Panc1 (cell line): ENCODE measurements at regions not wholly inside any gene's neighbourhood (a gene's known extent, or its start where the extent isn't known, plus 50 kb on each side); places are given as distances from the start of the nearest gene placed in this dataset.

Source experiments
- ATAC-seq: fragments of 200-7000 bp; cut with Tn5 transposase; 2 replicates; pipeline ENCODE4 v1.9.1; 2020; ENCODE audit warnings: mild to moderate bottlenecking, moderate library complexity
- BruUV-seq: library from RNA; stranded (reverse); fragments of 400-500 nt; replicated peaks from 2 replicates; lab custom pipeline; 2021; lab: Mats Ljungman, UMichigan
- CTCF ChIA-PET: fragments of 300-600 bp; sonication (Branson Sonifier 250); formaldehyde crosslinking; loops from one replicate; lab custom pipeline; 2022; ENCODE audit warnings: antibody characterized with exemption; lab: Charles Lee
- POLR2A ChIA-PET: fragments of 300-600 bp; sonication (Branson Sonifier 250); formaldehyde crosslinking; loops from one replicate; lab custom pipeline; 2022; ENCODE audit warnings: antibody characterized with exemption; lab: Charles Lee
- DNase-seq: peaks from one replicate; pipeline ENCODE4 v3.0.0-alpha.2; 2010; ENCODE audit warnings: low read depth, low spot score
- H3K27ac ChIP-seq: 2 replicates; pipeline ENCODE4 v1.5.1; 2011; ENCODE audit warnings: mild to moderate bottlenecking, low read length, inconsistent platforms
- H3K27me3 ChIP-seq: fragments of 200-500 bp; sonication (Bioruptor generic); 2 replicates; pipeline ENCODE4 v1.6.0; 2014; ENCODE audit warnings: low read length, inconsistent platforms; ENCODE audit not compliant: control insufficient read depth, insufficient read depth
- H3K36me3 ChIP-seq: fragments of 200-500 bp; sonication (Bioruptor generic); 2 replicates; pipeline ENCODE4 v1.5.1; 2014; ENCODE audit warnings: inconsistent platforms, mild to moderate bottlenecking, low read length, moderate library complexity; ENCODE audit not compliant: control insufficient read depth, insufficient read depth
- H3K4me1 ChIP-seq: 2 replicates; pipeline ENCODE4 v1.5.1; 2011; ENCODE audit warnings: inconsistent platforms, mild to moderate bottlenecking, low read length, moderate library complexity; ENCODE audit not compliant: control insufficient read depth, insufficient read depth
- H3K4me3 ChIP-seq, 2 experiments: 2 replicates each; pipeline ENCODE4 v1.5.1; 2011 to 2012; ENCODE audit warnings: low read depth in 2 of 2, low read length in 2 of 2, mild to moderate bottlenecking in 2 of 2, inconsistent platforms in 1 of 2, moderate library complexity in 1 of 2
- H3K9me3 ChIP-seq: fragments of 200-500 bp; sonication (Bioruptor generic); 2 replicates; pipeline ENCODE4 v1.5.1; 2014; ENCODE audit warnings: low read depth, mild to moderate bottlenecking, inconsistent platforms, low read length, moderate library complexity; ENCODE audit not compliant: control insufficient read depth, insufficient read depth
- CTCF ChIP-seq: fragments of 450-650 bp; IDR thresholded peaks from 2 replicates; pipeline ENCODE4 v1.5.1; 2017; ENCODE audit warnings: mild to moderate bottlenecking
- POLR2AphosphoS5 ChIP-seq: IDR thresholded peaks from 2 replicates; pipeline ENCODE4 v1.6.1; 2012; ENCODE audit warnings: mild to moderate bottlenecking, low read depth, low read length, moderate library complexity
- REST ChIP-seq, 2 experiments: IDR thresholded peaks; 2 replicates each; pipeline ENCODE4 v1.6.1; 2011 to 2012; ENCODE audit warnings: low read depth in 2 of 2, control low read depth in 1 of 2, low read length in 1 of 2, mild to moderate bottlenecking in 1 of 2, moderate library complexity in 1 of 2; ENCODE audit not compliant: insufficient read depth in 1 of 2
- SIN3A ChIP-seq: IDR thresholded peaks from 2 replicates; pipeline ENCODE4 v1.6.1; 2012; ENCODE audit warnings: low read depth, mild to moderate bottlenecking, low read length, moderate library complexity, borderline replicate concordance; ENCODE audit not compliant: insufficient read depth
- TCF7L2 ChIP-seq: IDR thresholded peaks from 2 replicates; pipeline ENCODE4 v1.6.1; 2011; ENCODE audit warnings: mild to moderate bottlenecking, low read depth, low read length, inconsistent platforms
- in situ Hi-C: cut with HindIII; loops from 2 replicates; pipeline ENCODE4 v1.10.0; 2016; ENCODE audit warnings: low sequenced_read_pairs, low pct_unique_long_range_greater_than_20kb
- intact Hi-C: fragments of 100-400 bp; cut with micrococcal nuclease; formaldehyde crosslinking; loops from one replicate; pipeline ENCODE4 v1.10.0; 2022; ENCODE audit not compliant: unreplicated experiment

- no peaks in the 10 kb centered on the region for H3K9me3 ChIP-seq
- no peak overlapping the region for H3K4me3 ChIP-seq
- BruUV-seq: no TSS peak
- no peaks in the 10 kb centered on the region for H3K27me3 ChIP-seq
- in situ Hi-C loops (no loop called here), intact Hi-C loops (no loop called here)
- ATAC-seq (no peak), DNase-seq (no peak)
- H3K4me1 ChIP-seq: no peaks in the 10 kb centered on the region
- ChIA-PET CTCF (interaction anchor here (0.5 kb wide), 1 partner anchor 72 kb away, joined by 6 read pairs; no protein-coding TSS in a partner anchor), POLR2A (interaction anchor here (0.6 kb wide), 1 partner anchor 36 kb away, joined by 6 read pairs; no protein-coding TSS in a partner anchor)
- H3K27ac ChIP-seq: no peak overlapping the region
- TF ChIP-seq POLR2AphosphoS5 (no peak), SIN3A (no peak), TCF7L2 (no peak), REST (IDR thresholded peaks at IDR 0.05; ENCODE audit: insufficient read depth in 1 of 2, low read depth in 2 of 2, low read length in 1 of 2) (no peak)
- no peaks in the 10 kb centered on the region for H3K36me3 ChIP-seq
Measured at GRCh38 chr1:10958614-10959013, 53.8 kb upstream of the TARDBP start.

- in situ Hi-C loops (no loop called here), intact Hi-C loops (no loop called here)
- ATAC-seq (peak; percentile 96), DNase-seq (peak; percentile 28)
- POLR2A ChIA-PET: no interaction called here
- no peaks in the 10 kb centered on the region for H3K27me3 ChIP-seq
- H3K9me3 ChIP-seq: no peaks in the 10 kb centered on the region
- H3K36me3 ChIP-seq: no peaks in the 10 kb centered on the region
- CTCF ChIA-PET: interaction anchor here (0.6 to 0.7 kb wide), 2 partner anchors 159 to 161 kb away, joined by 9 to 12 read pairs; no protein-coding TSS in a partner anchor
- no peak overlapping the region for H3K4me3 ChIP-seq
- no peak overlapping the region for H3K27ac ChIP-seq
- BruUV-seq: no TSS peak
- TF ChIP-seq SIN3A (no peak), CTCF (peak; percentile 96)
- H3K4me1 ChIP-seq: no peaks in the 10 kb centered on the region
Measured at GRCh38 chr1:10960411-10961299, 51.8 kb upstream of the TARDBP start.
